T-helper 1 cell treated with Interleukin-12 subunit alpha and Interleukin-12 subunit beta and Interleukin-4 antibody, amounts not matched to agents 30 ng/mL and 1 ng/mL, for 36 hours (primary cell): ENCODE measurements at regions not wholly inside any gene's neighbourhood (a gene's known extent, or its start where the extent isn't known, plus 50 kb on each side); places are given as distances from the start of the nearest gene placed in this dataset.

Source experiments
- intact Hi-C: fragments of 100-400 bp; cut with micrococcal nuclease; formaldehyde crosslinking; loops from one replicate; pipeline ENCODE4 v1.15.1; 2024

- intact Hi-C loops, result no loop called here
Measured at GRCh38 chr9:103902263-103902662, 191.8 kb upstream of the SMC2 start.

GRCh38 chr9:103904242-103904641, 189.9 kb upstream of the SMC2 start:
- intact Hi-C loops, result no loop called here

- intact Hi-C loops, result no loop called here
Measured at GRCh38 chr9:103913899-103914298, 180.2 kb upstream of the SMC2 start.

GRCh38 chr9:103919605-103920209, 174.4 kb upstream of the SMC2 start:
- intact Hi-C loops, result no loop called here

- intact Hi-C loops, result no loop called here
Measured at GRCh38 chr9:103928442-103928841, 165.7 kb upstream of the SMC2 start.

GRCh38 chr9:103941104-103941503, 153.0 kb upstream of the SMC2 start:
- intact Hi-C loops, result no loop called here

- intact Hi-C loops, result no loop called here
Measured at GRCh38 chr9:103942200-103942599, 151.9 kb upstream of the SMC2 start.

GRCh38 chr9:103942651-103943050, 151.5 kb upstream of the SMC2 start:
- intact Hi-C loops, result no loop called here

- intact Hi-C loops, result no loop called here
Measured at GRCh38 chr9:103949096-103949495, 145.0 kb upstream of the SMC2 start.

GRCh38 chr9:103977163-103977562, 116.9 kb upstream of the SMC2 start:
- intact Hi-C loops, result no loop called here

GRCh38 chr9:103978396-103978795, 115.7 kb upstream of the SMC2 start:
- intact Hi-C loops, result no loop called here

GRCh38 chr9:103981912-103982311, 112.2 kb upstream of the SMC2 start:
- intact Hi-C loops, result no loop called here

- intact Hi-C loops, result no loop called here
Measured at GRCh38 chr9:103985077-103985476, 109.0 kb upstream of the SMC2 start.

- intact Hi-C loops, result no loop called here
Measured at GRCh38 chr9:103988821-103989220, 105.3 kb upstream of the SMC2 start.

GRCh38 chr9:103990311-103990710, 103.8 kb upstream of the SMC2 start:
- intact Hi-C loops, result no loop called here

GRCh38 chr9:103991001-103991400, 103.1 kb upstream of the SMC2 start:
- intact Hi-C loops, result no loop called here

GRCh38 chr9:103991698-103992097, 102.4 kb upstream of the SMC2 start:
- intact Hi-C loops, result loop anchor here (1.0 kb wide), 1 partner anchor 102 kb away; no protein-coding TSS in a partner anchor

GRCh38 chr9:103992938-103993579, 101.0 kb upstream of the SMC2 start:
- intact Hi-C loops, result loop anchor here (1.0 kb wide), 1 partner anchor 100 kb away; no protein-coding TSS in a partner anchor

GRCh38 chr9:103997856-103998370, 96.2 kb upstream of the SMC2 start:
- intact Hi-C loops, result no loop called here

- intact Hi-C loops, result no loop called here
Measured at GRCh38 chr9:103999375-104000062, 94.6 kb upstream of the SMC2 start.

GRCh38 chr9:104009826-104010225, 84.3 kb upstream of the SMC2 start:
- intact Hi-C loops, result no loop called here

- intact Hi-C loops, result no loop called here
Measured at GRCh38 chr9:104022083-104022482, 72.0 kb upstream of the SMC2 start.
